ENCODE measurements at regions not wholly inside any gene's neighbourhood (a gene's known extent, or its start where the extent isn't known, plus 50 kb on each side); places are given as distances from the start of the nearest gene placed in this dataset.

DNA sequence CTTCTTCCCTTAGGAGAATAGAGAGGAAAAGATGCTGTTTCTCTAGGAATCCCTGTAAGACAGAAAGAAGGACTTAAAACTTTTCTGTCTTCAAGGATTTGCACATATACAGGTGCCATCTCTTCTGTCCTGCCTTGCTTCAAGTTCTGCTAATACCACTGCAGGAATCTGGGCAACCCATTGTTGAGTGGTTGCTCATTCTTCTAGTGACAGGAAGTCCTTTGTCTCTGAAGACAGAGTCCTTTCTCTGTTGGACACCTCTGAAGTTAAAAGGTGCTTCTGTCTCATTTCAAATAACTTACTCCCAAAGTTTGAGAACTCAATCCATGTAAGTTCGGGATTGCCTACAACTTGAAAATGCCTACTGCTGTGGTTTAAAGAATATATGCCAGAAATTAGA lies 114.4 kb upstream of the TMTC4 start:
- Histone ChIP-seq H3K27ac (ENCODE audit: low read depth) (no peak overlapping the region), H3K4me2 (no peak overlapping the region), H4K20me1 (replicated peaks; ENCODE audit: insufficient read depth) (no peaks in the 10 kb centered on the region), H3K27me3 (ENCODE audit: insufficient read depth) (no peaks in the 10 kb centered on the region), H3K36me3 (ENCODE audit: insufficient read depth) (no peaks in the 10 kb centered on the region), H3F3A (replicated peaks; ENCODE audit: low read depth) (no peaks in the 10 kb centered on the region), H2AFZ (peak overlapping the region; percentile 92; the same call in 1 of the 2 replicates), H3K79me2 (replicated peaks; ENCODE audit: insufficient read depth) (no peaks in the 10 kb centered on the region), H3K4me1 (ENCODE audit: insufficient read depth) (peaks cover 6% of the 10 kb centered on the region; the same call in 1 of the 2 replicates), H3K4me3 (no peak overlapping the region), H3K9me2 (ENCODE audit: insufficient read depth) (no peaks in the 10 kb centered on the region; the same call in 1 of the 2 replicates)
- Mint-ChIP-seq H3K36me3 (ENCODE audit: low read depth) (peaks cover 25% of the 10 kb centered on the region), H3K9me3 (peaks cover 37% of the 10 kb centered on the region), H3K27ac (no peak overlapping the region), H3K4me1 (peaks cover 5% of the 10 kb centered on the region; the same call in 2 of the 3 replicates), H3K27me3 (ENCODE audit: insufficient read depth, low read depth, poor library complexity) (no peaks in the 10 kb centered on the region), H3K4me3 (no peak overlapping the region)
- no peak for TF ChIP-seq JUNB (IDR thresholded peaks at IDR 0.05; ENCODE audit: unreplicated experiment)
- no peak for TF ChIP-seq STAT1 (IDR thresholded peaks at IDR 0.05; ENCODE audit: unreplicated experiment)
- TF ChIP-seq NANOG (IDR thresholded peaks at IDR 0.05; ENCODE audit: borderline replicate concordance) = no peak
- TF ChIP-seq, protein P1, sequence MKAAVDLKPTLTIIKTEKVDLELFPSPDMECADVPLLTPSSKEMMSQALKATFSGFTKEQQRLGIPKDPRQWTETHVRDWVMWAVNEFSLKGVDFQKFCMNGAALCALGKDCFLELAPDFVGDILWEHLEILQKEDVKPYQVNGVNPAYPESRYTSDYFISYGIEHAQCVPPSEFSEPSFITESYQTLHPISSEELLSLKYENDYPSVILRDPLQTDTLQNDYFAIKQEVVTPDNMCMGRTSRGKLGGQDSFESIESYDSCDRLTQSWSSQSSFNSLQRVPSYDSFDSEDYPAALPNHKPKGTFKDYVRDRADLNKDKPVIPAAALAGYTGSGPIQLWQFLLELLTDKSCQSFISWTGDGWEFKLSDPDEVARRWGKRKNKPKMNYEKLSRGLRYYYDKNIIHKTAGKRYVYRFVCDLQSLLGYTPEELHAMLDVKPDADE (IDR thresholded peaks at IDR 0.05) = no peak
- TF ChIP-seq ZNF462 (CRISPR knock-in tag; IDR thresholded peaks at IDR 0.05) = peak; percentile 75
- TF ChIP-seq CREB1 (CRISPR knock-in tag; IDR thresholded peaks at IDR 0.05; ENCODE audit: low read depth) = no peak
- TF ChIP-seq EZH2 (IDR thresholded peaks at IDR 0.05; ENCODE audit: low read depth, unreplicated experiment) = no peak
- TF ChIP-seq CTCF (conservative IDR thresholded peaks at IDR 0.05; ENCODE audit: low read depth in 2 of 2) = no peak
- ATAC-seq (no peak), DNase-seq (ENCODE audit: low spot score) (no peak)

Measured in GM23338 (cell line).